B cell (primary cell): ENCODE measurements at regions not wholly inside any gene's neighbourhood (a gene's known extent, or its start where the extent isn't known, plus 50 kb on each side); places are given as distances from the start of the nearest gene placed in this dataset.

Experiments used
- ATAC-seq: fragments of 200-7000 bp; cut with Tn5 transposase; one replicate; pipeline ENCODE4 v1.10.0; 2021; ENCODE audit warnings: low read depth, mild to moderate bottlenecking, moderate number of reproducible peaks, moderate library complexity
- CTCF ChIA-PET: fragments of 350-600 bp; sonication (Branson Sonifier 250); formaldehyde crosslinking; loops from one replicate; lab custom pipeline; 2021; ENCODE audit warnings: antibody characterized with exemption, inconsistent platforms; lab: Charles Lee
- POLR2A ChIA-PET: fragments of 350-600 bp; sonication (Branson Sonifier 250); formaldehyde crosslinking; loops from one replicate; lab custom pipeline; 2021; ENCODE audit warnings: antibody characterized with exemption; lab: Charles Lee
- DNase-seq: peaks from one replicate; pipeline ENCODE4 v3.0.0; 2013
- H2AFZ ChIP-seq: 2 replicates; pipeline ENCODE4 v1.6.1; 2012; ENCODE audit warnings: mild to moderate bottlenecking, low read depth, low read length; ENCODE audit not compliant: insufficient read depth, poor library complexity, severe bottlenecking
- H3K27ac ChIP-seq, 2 donors: 1 replicate in 1 of 2; 2 replicates in 1 of 2; pipeline ENCODE4 v1.5.1; 2012 to 2013; ENCODE audit warnings: low read length in 2 of 2, mild to moderate bottlenecking in 2 of 2, moderate library complexity in 1 of 2
- H3K27me3 ChIP-seq, 4 experiments: fragments of 200-600 bp in 1 of 4; sonication (generic) in 1 of 4; replicated peaks in 1 of 4; 1 replicate in 2 of 4; 2 replicates in 2 of 4; pipeline versions ENCODE4 v1.6.1 to v1.7.0; 2013 to 2016; ENCODE audit warnings: low read length in 3 of 4, mild to moderate bottlenecking in 2 of 4, mixed read lengths in 1 of 4, moderate library complexity in 1 of 4; ENCODE audit not compliant: insufficient read depth in 4 of 4, control insufficient read depth in 3 of 4; ENCODE audit errors: control extremely low read depth in 1 of 4
- H3K36me3 ChIP-seq, 2 experiments: replicated peaks in 1 of 2; 1 replicate in 1 of 2; 2 replicates in 1 of 2; pipeline versions ENCODE4 v1.6.1 to v1.7.1; 2013; ENCODE audit warnings: low read length in 1 of 2; ENCODE audit not compliant: insufficient read depth in 2 of 2, control insufficient read depth in 1 of 2; ENCODE audit errors: control extremely low read depth in 1 of 2, extremely low read depth in 1 of 2
- H3K4me1 ChIP-seq, 2 donors: fragments of 200-600 bp in 1 of 2; sonication (generic) in 1 of 2; 1 replicate in 1 of 2; 2 replicates in 1 of 2; pipeline versions ENCODE4 v1.5.1 to v1.6.1; 2013 to 2017; ENCODE audit warnings: low read length in 2 of 2; ENCODE audit not compliant: control insufficient read depth in 2 of 2, insufficient read depth in 2 of 2
- H3K4me2 ChIP-seq: replicated peaks from 2 replicates; pipeline ENCODE3; 2012; ENCODE audit warnings: mild to moderate bottlenecking, low read depth, low read length; ENCODE audit not compliant: poor library complexity, severe bottlenecking
- H3K4me3 ChIP-seq, 5 experiments: fragments of 200-600 bp in 1 of 5; sonication (generic) in 1 of 5; 1 replicate in 3 of 5; 2 replicates in 2 of 5; pipeline versions ENCODE4 v1.5.1 to v1.7.0; 2011 to 2016; ENCODE audit warnings: low read length in 4 of 5, mild to moderate bottlenecking in 4 of 5, low read depth in 2 of 5, control low read depth in 1 of 5, moderate library complexity in 1 of 5; ENCODE audit not compliant: insufficient read depth in 1 of 5; ENCODE audit errors: control extremely low read depth in 1 of 5, extremely low read depth in 1 of 5
- H3K79me2 ChIP-seq: fragments of 200-600 bp; sonication (generic); one replicate; pipeline ENCODE4 v1.6.0; 2016; ENCODE audit warnings: low read length; ENCODE audit not compliant: control insufficient read depth, insufficient read depth
- H3K9ac ChIP-seq: fragments of 200-600 bp; sonication (generic); 2 replicates; pipeline ENCODE4 v1.6.1; 2017; ENCODE audit warnings: mild to moderate bottlenecking, low read length, moderate library complexity
- H3K9me3 ChIP-seq, 3 donors: one replicate each; pipeline versions ENCODE4 v1.6.1 to v1.7.1; 2013; ENCODE audit warnings: low read length in 2 of 3; ENCODE audit not compliant: control insufficient read depth in 2 of 3, insufficient read depth in 1 of 3; ENCODE audit errors: control extremely low read depth in 1 of 3
- H4K20me1 ChIP-seq: 2 replicates; pipeline ENCODE4 v1.6.0; 2012; ENCODE audit warnings: mild to moderate bottlenecking, low read length; ENCODE audit not compliant: insufficient read depth, control insufficient read depth, poor library complexity, severe bottlenecking
- H3K27ac Mint-ChIP-seq: one replicate; pipeline ENCODE4 v1.8.0; 2021; ENCODE audit warnings: mixed read lengths
- H3K27me3 Mint-ChIP-seq: one replicate; pipeline ENCODE4 v1.8.0; 2021; ENCODE audit warnings: mixed read lengths
- H3K4me1 Mint-ChIP-seq: one replicate; pipeline ENCODE4 v1.8.0; 2021; ENCODE audit warnings: mixed read lengths
- H3K4me3 Mint-ChIP-seq: one replicate; pipeline ENCODE4 v1.8.0; 2021; ENCODE audit warnings: mixed read lengths
- H3K9me3 Mint-ChIP-seq: one replicate; pipeline ENCODE4 v1.8.0; 2022; ENCODE audit warnings: mixed read lengths; ENCODE audit not compliant: insufficient read depth
- EZH2 ChIP-seq: IDR thresholded peaks from 2 replicates; pipeline ENCODE4 v1.6.1; 2012; ENCODE audit warnings: borderline replicate concordance, low read depth, mild to moderate bottlenecking, moderate library complexity, low read length; ENCODE audit not compliant: insufficient read depth, poor library complexity, severe bottlenecking
- WGBS: methylation state at CpG from one replicate; pipeline ENCODE4 v1.1.5; 2013; ENCODE audit warnings: missing lambda C conversion rate; ENCODE audit not compliant: insufficient coverage; 5-methylcytosine and 5-hydroxymethylcytosine counted together
- intact Hi-C: fragments of 100-400 bp; cut with micrococcal nuclease; formaldehyde crosslinking; loops from one replicate; pipeline ENCODE4 v1.10.0; 2022
- TF ChIP-seq, protein P1 (sequence below): fragments of 200-600 bp; IDR thresholded peaks from one replicate; pipeline ENCODE4 v1.8.0; 2022; ENCODE audit warnings: antibody characterized with exemption, mild to moderate bottlenecking

GRCh38 chr2:78245394-78246135, 723.4 kb upstream of the LRRTM4 start:
- no peaks in the 10 kb centered on the region for H3K79me2 ChIP-seq
- H3K4me2 ChIP-seq, result no peak overlapping the region
- Mint-ChIP-seq H3K4me1 (no peaks in the 10 kb centered on the region), H3K4me3 (no peak overlapping the region), H3K27me3 (no peaks in the 10 kb centered on the region), H3K27ac (no peak overlapping the region), H3K9me3 (peaks cover 9% of the 10 kb centered on the region)
- CTCF ChIA-PET, result no interaction called here
- H3K9ac ChIP-seq, result no peak overlapping the region
- DNase-seq, result no peak
- intact Hi-C loops, result no loop called here
- H4K20me1 ChIP-seq, result no peaks in the 10 kb centered on the region
- H3K27me3 ChIP-seq, result no peaks in the 10 kb centered on the region
- TF ChIP-seq EZH2, result no peak
- TF ChIP-seq, protein P1, sequence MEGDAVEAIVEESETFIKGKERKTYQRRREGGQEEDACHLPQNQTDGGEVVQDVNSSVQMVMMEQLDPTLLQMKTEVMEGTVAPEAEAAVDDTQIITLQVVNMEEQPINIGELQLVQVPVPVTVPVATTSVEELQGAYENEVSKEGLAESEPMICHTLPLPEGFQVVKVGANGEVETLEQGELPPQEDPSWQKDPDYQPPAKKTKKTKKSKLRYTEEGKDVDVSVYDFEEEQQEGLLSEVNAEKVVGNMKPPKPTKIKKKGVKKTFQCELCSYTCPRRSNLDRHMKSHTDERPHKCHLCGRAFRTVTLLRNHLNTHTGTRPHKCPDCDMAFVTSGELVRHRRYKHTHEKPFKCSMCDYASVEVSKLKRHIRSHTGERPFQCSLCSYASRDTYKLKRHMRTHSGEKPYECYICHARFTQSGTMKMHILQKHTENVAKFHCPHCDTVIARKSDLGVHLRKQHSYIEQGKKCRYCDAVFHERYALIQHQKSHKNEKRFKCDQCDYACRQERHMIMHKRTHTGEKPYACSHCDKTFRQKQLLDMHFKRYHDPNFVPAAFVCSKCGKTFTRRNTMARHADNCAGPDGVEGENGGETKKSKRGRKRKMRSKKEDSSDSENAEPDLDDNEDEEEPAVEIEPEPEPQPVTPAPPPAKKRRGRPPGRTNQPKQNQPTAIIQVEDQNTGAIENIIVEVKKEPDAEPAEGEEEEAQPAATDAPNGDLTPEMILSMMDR, result no peak
- WGBS, result no CpG with 5 or more reads among the region's 4 CpGs
- POLR2A ChIA-PET, result no interaction called here
- H3K36me3 ChIP-seq, result no peaks in the 10 kb centered on the region
- no peak for ATAC-seq
- H3K9me3 ChIP-seq, result no peaks in the 10 kb centered on the region
- no peak overlapping the region for H3K27ac ChIP-seq
- no peak overlapping the region for H3K4me3 ChIP-seq
- H2AFZ ChIP-seq, result no peak overlapping the region
- no peaks in the 10 kb centered on the region for H3K4me1 ChIP-seq

DNA sequence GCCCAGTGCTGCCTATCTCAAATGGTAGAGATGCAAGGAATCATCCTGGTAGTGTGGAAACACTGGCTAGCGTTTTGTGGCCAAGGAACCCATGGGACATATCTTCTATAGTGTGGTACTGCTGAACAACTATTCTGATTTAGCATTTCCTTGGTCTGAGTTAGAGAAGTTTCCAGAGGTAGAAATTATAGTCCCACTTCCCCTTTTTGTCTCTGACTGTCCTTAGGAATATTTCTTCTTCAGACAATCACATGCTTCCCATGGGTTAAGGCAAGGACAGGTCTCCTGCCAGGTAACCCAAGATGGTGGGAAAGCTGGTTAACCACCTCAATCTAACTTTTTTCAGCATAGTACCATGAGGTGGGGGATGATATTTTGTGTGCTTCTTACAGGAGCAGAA, 729.5 kb upstream of the LRRTM4 start:
- CTCF ChIA-PET, result no interaction called here

More for the DNA sequence above, 729.5 kb upstream of the LRRTM4 start:
- H3K9ac ChIP-seq, result no peak overlapping the region
- no peaks in the 10 kb centered on the region for H3K27me3 ChIP-seq
- no peaks in the 10 kb centered on the region for H3K36me3 ChIP-seq
- H3K4me1 ChIP-seq, result no peaks in the 10 kb centered on the region
- no peak overlapping the region for H2AFZ ChIP-seq
- no peaks in the 10 kb centered on the region for H4K20me1 ChIP-seq
- no peak overlapping the region for H3K27ac Mint-ChIP-seq
- ATAC-seq, result no peak
- DNase-seq, result no peak
- H3K27ac ChIP-seq, result no peak overlapping the region
- no peaks in the 10 kb centered on the region for H3K9me3 ChIP-seq
- H3K4me1 Mint-ChIP-seq, result no peaks in the 10 kb centered on the region
- peaks cover 6% of the 10 kb centered on the region for H3K9me3 Mint-ChIP-seq
- intact Hi-C loops, result no loop called here
- POLR2A ChIA-PET, result no interaction called here
- H3K4me2 ChIP-seq, result no peak overlapping the region
- no peak for TF ChIP-seq EZH2
- TF ChIP-seq, protein P1, result no peak
- no peaks in the 10 kb centered on the region for H3K27me3 Mint-ChIP-seq
- H3K4me3 Mint-ChIP-seq, result no peak overlapping the region
- 83% methylated on average over 1 of the region's 1 CpG for WGBS
- no peaks in the 10 kb centered on the region for H3K79me2 ChIP-seq
- no peak overlapping the region for H3K4me3 ChIP-seq
